CD14-positive monocyte (primary cell): ENCODE measurements at regions not wholly inside any gene's neighbourhood (a gene's known extent, or its start where the extent isn't known, plus 50 kb on each side); places are given as distances from the start of the nearest gene placed in this dataset.
A peak's percentile ranks its signal among the peaks of the same experiment; 100 is the strongest.

Experiments used
- DNase-seq, 3 donors: peaks; one replicate each; pipeline ENCODE4 v3.0.0-alpha.2; 2011 to 2022
- H2AFZ ChIP-seq: 2 replicates; pipeline ENCODE4 v1.6.0; 2012; ENCODE audit warnings: mild to moderate bottlenecking, low read depth, low read length, inconsistent platforms; ENCODE audit not compliant: insufficient read depth, poor library complexity, severe bottlenecking
- H3K27ac ChIP-seq, 2 donors: 1 replicate in 1 of 2; 2 replicates in 1 of 2; pipeline ENCODE4 v1.5.1; 2012 to 2013; ENCODE audit warnings: low read length in 2 of 2, control low read depth in 1 of 2, inconsistent platforms in 1 of 2, low read depth in 1 of 2, mild to moderate bottlenecking in 1 of 2
- H3K27me3 ChIP-seq, 2 donors: one replicate each; pipeline versions ENCODE4 v1.6.0 to v1.6.1; 2011 to 2013; ENCODE audit warnings: low read length in 2 of 2; ENCODE audit not compliant: control insufficient read depth in 2 of 2, insufficient read depth in 2 of 2
- H3K36me3 ChIP-seq, 2 donors: replicated peaks in 1 of 2; 1 replicate in 1 of 2; 2 replicates in 1 of 2; pipeline versions ENCODE4 v1.5.1 to v1.6.1; 2012 to 2013; ENCODE audit warnings: low read length in 2 of 2, control low read depth in 1 of 2, inconsistent platforms in 1 of 2, mild to moderate bottlenecking in 1 of 2; ENCODE audit not compliant: insufficient read depth in 2 of 2, control insufficient read depth in 1 of 2
- H3K4me1 ChIP-seq, 2 donors: 1 replicate in 1 of 2; 2 replicates in 1 of 2; pipeline versions ENCODE4 v1.5.1 to v1.6.1; 2012 to 2013; ENCODE audit warnings: low read length in 2 of 2, control low read depth in 1 of 2, inconsistent platforms in 1 of 2, mild to moderate bottlenecking in 1 of 2, moderate library complexity in 1 of 2; ENCODE audit not compliant: insufficient read depth in 2 of 2, control insufficient read depth in 1 of 2
- H3K4me2 ChIP-seq: replicated peaks from 2 replicates; pipeline ENCODE3; 2012; ENCODE audit warnings: low read length, moderate library complexity, mild to moderate bottlenecking; ENCODE audit not compliant: poor library complexity, severe bottlenecking; ENCODE audit errors: extremely low read depth
- H3K4me3 ChIP-seq, 3 experiments: fragments of 200-600 bp in 1 of 3; sonication (generic) in 1 of 3; replicated peaks in 1 of 3; 1 replicate in 2 of 3; 2 replicates in 1 of 3; pipeline ENCODE4 v1.5.1; 2011 to 2013; ENCODE audit warnings: low read length in 3 of 3, mild to moderate bottlenecking in 3 of 3, control low read depth in 2 of 3, low read depth in 2 of 3, inconsistent platforms in 1 of 3, moderate library complexity in 1 of 3
- H3K79me2 ChIP-seq: 2 replicates; pipeline ENCODE4 v1.6.0; 2012; ENCODE audit warnings: mild to moderate bottlenecking, control low read depth, inconsistent platforms, low read length, moderate library complexity; ENCODE audit not compliant: insufficient read depth
- H3K9ac ChIP-seq: 2 replicates; pipeline ENCODE4 v1.6.0; 2017; ENCODE audit warnings: low read length, mild to moderate bottlenecking; ENCODE audit not compliant: insufficient read depth, poor library complexity, severe bottlenecking
- H3K9me3 ChIP-seq, 2 donors: replicated peaks in 1 of 2; 1 replicate in 1 of 2; 2 replicates in 1 of 2; pipeline versions ENCODE4 v1.5.1 to v1.6.1; 2012 to 2013; ENCODE audit warnings: low read length in 2 of 2, control low read depth in 1 of 2; ENCODE audit not compliant: control insufficient read depth in 1 of 2, insufficient read depth in 1 of 2
- H4K20me1 ChIP-seq: 2 replicates; pipeline ENCODE4 v1.6.0; 2012; ENCODE audit warnings: mild to moderate bottlenecking, low read length, control low read depth, moderate library complexity; ENCODE audit not compliant: insufficient read depth
- H3K27ac Mint-ChIP-seq, 7 donors: one replicate each; pipeline ENCODE4 v1.8.0; 2020; ENCODE audit warnings: mild to moderate bottlenecking in 7 of 7, mixed read lengths in 7 of 7, moderate library complexity in 6 of 7, inconsistent platforms in 2 of 7
- H3K27me3 Mint-ChIP-seq, 3 donors: one replicate each; pipeline ENCODE4 v1.8.0; 2021 to 2022; ENCODE audit warnings: low read depth in 3 of 3, mild to moderate bottlenecking in 3 of 3, mixed read lengths in 3 of 3, moderate library complexity in 3 of 3, inconsistent platforms in 1 of 3
- H3K36me3 Mint-ChIP-seq, 2 donors: one replicate each; pipeline ENCODE4 v1.8.0; 2020; ENCODE audit warnings: mixed read lengths in 2 of 2, inconsistent platforms in 1 of 2, mild to moderate bottlenecking in 1 of 2
- H3K4me1 Mint-ChIP-seq: one replicate; pipeline ENCODE4 v1.8.0; 2020; ENCODE audit warnings: mild to moderate bottlenecking, mixed read lengths
- H3K4me3 Mint-ChIP-seq, 2 donors: one replicate each; pipeline ENCODE4 v1.8.0; 2020; ENCODE audit warnings: mild to moderate bottlenecking in 2 of 2, mixed read lengths in 2 of 2, moderate library complexity in 1 of 2
- H3K9me3 Mint-ChIP-seq, 7 donors: one replicate each; pipeline ENCODE4 v1.8.0; 2020 to 2022; ENCODE audit warnings: mixed read lengths in 7 of 7, mild to moderate bottlenecking in 6 of 7, moderate library complexity in 6 of 7, inconsistent platforms in 2 of 7
- CTCF ChIP-seq: fragments of 200-600 bp; IDR thresholded peaks from one replicate; pipeline ENCODE4 v1.8.0; 2022; ENCODE audit warnings: antibody characterized with exemption, mild to moderate bottlenecking
- WGBS: methylation state at CpG from one replicate; pipeline ENCODE4 v1.1.5; 2013; ENCODE audit warnings: missing lambda C conversion rate; ENCODE audit not compliant: insufficient coverage; 5-methylcytosine and 5-hydroxymethylcytosine counted together
- intact Hi-C, 2 donors: fragments of 100-400 bp; cut with micrococcal nuclease; formaldehyde crosslinking; loops; one replicate each; pipeline versions ENCODE4 v1.15.0 to v1.15.1; 2023

GRCh38 chr9:20092561-20092960 is 303.7 kb upstream of the SLC24A2 start:
- Mint-ChIP-seq H3K27ac (no peak overlapping the region), H3K36me3 (no peaks in the 10 kb centered on the region), H3K4me1 (no peaks in the 10 kb centered on the region), H3K9me3 (peaks cover 7 to 19% (median 12%) of the 10 kb centered on the region in 7 donors), H3K4me3 (no peak overlapping the region), H3K27me3 (no peaks in the 10 kb centered on the region)
- TF ChIP-seq CTCF: no peak
- intact Hi-C loops: no loop called here
- DNase-seq: no peak
- Histone ChIP-seq H3K79me2 (no peaks in the 10 kb centered on the region), H3K4me1 (no peaks in the 10 kb centered on the region), H2AFZ (no peak overlapping the region), H3K9me3 (peaks cover 0 to 16% of the 10 kb centered on the region in 2 donors), H3K4me2 (no peak overlapping the region), H3K27me3 (no peaks in the 10 kb centered on the region), H4K20me1 (no peaks in the 10 kb centered on the region), H3K27ac (no peak overlapping the region), H3K9ac (no peak overlapping the region), H3K4me3 (no peak overlapping the region), H3K36me3 (no peaks in the 10 kb centered on the region)
- WGBS: no CpG with 5 or more reads among the region's 1 CpG

- Histone ChIP-seq H3K27ac (no peak overlapping the region), H2AFZ (no peak overlapping the region), H3K27me3 (no peaks in the 10 kb centered on the region), H3K4me1 (no peaks in the 10 kb centered on the region), H3K9me3 (peaks cover 0 to 12% of the 10 kb centered on the region in 2 donors), H3K9ac (no peak overlapping the region), H4K20me1 (no peaks in the 10 kb centered on the region), H3K79me2 (no peaks in the 10 kb centered on the region), H3K36me3 (no peaks in the 10 kb centered on the region), H3K4me3 (no peak overlapping the region), H3K4me2 (no peak overlapping the region)
- Mint-ChIP-seq H3K27me3 (no peaks in the 10 kb centered on the region), H3K36me3 (no peaks in the 10 kb centered on the region), H3K27ac (peak overlapping the region in 1 of 7 donors; percentile 47), H3K9me3 (peaks cover 3 to 15% (median 11%) of the 10 kb centered on the region in 7 donors), H3K4me1 (no peaks in the 10 kb centered on the region), H3K4me3 (no peak overlapping the region)
- no peak for TF ChIP-seq CTCF
- DNase-seq: no peak
- 86% methylated on average over 1 of the region's 1 CpG for WGBS
- intact Hi-C loops: no loop called here
Observed at GRCh38 chr9:20087481-20087880, 298.6 kb upstream of the SLC24A2 start.
